ENCODE measurements at regions not wholly inside any gene's neighbourhood (a gene's known extent, or its start where the extent isn't known, plus 50 kb on each side); places are given as distances from the start of the nearest gene placed in this dataset.

GRCh38 chr16:6836766-6837165, 495.9 kb upstream of the RBFOX1 start (continued):
- TF ChIP-seq TRAFD1 (CRISPR knock-in tag; IDR thresholded peaks at IDR 0.05; ENCODE audit: borderline replicate concordance) = no peak
- TF ChIP-seq ZNF274 (CRISPR knock-in tag; IDR thresholded peaks at IDR 0.05) = no peak
- no peak for TF ChIP-seq HOXA7 (CRISPR knock-in tag; IDR thresholded peaks at IDR 0.05)
- TF ChIP-seq ZKSCAN5 (CRISPR knock-in tag; IDR thresholded peaks at IDR 0.05) = no peak
- TF ChIP-seq SMAD9 (CRISPR knock-in tag; IDR thresholded peaks at IDR 0.05) = no peak

DNA sequence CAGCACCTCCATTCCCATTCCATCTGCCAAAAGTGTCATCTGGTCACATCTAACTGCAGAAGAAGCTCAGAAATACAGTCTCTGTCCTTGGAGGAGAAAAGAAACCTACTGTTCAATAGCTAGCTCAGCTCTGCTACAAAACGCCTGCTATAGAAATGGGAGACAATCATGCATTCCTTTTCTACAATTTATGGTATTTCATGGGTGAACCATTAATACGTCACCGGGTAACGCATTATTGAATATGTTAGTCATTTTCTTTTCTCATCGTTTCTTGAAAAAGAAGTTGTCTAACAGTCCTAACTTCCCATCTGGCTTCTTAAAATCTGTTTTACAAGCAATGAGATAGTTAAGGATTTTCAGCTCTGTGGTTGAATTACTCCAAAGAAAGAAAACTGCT, 496.7 kb upstream of the RBFOX1 start:
- DNase-seq (ENCODE audit: low spot score) (no peak), FAIRE-seq (no peak), ATAC-seq (no peak)
- Histone ChIP-seq H3K9ac (ENCODE audit: insufficient read depth, low read depth, low read length) (no peak overlapping the region), H3K36me3 (replicated peaks in 1 of 2; ENCODE audit: control insufficient read depth in 1 of 2, insufficient read depth in 2 of 2, low read length in 2 of 2) (no peaks in the 10 kb centered on the region), H3K9me3 (ENCODE audit: low read length) (no peaks in the 10 kb centered on the region), H3K27ac (ENCODE audit: extremely low read length, insufficient read depth, low read length) (no peak overlapping the region), H3K4me3 (replicated peaks in 1 of 3; ENCODE audit: insufficient read depth in 1 of 3, low read depth in 2 of 3, low read length in 3 of 3) (no peak overlapping the region), H3K4me1 (ENCODE audit: insufficient read depth, low read length) (no peaks in the 10 kb centered on the region), H3K4me2 (ENCODE audit: low read depth, low read length) (no peak overlapping the region), H4K20me1 (ENCODE audit: insufficient read depth, low read length) (no peaks in the 10 kb centered on the region), H2AFZ (ENCODE audit: low read length) (no peak overlapping the region), H3K27me3 (ENCODE audit: control insufficient read depth in 1 of 2, insufficient read depth in 2 of 2, low read length in 2 of 2) (no peaks in the 10 kb centered on the region; a peak in 1 of 5 replicates), H3K79me2 (ENCODE audit: insufficient read depth, low read length) (no peaks in the 10 kb centered on the region)
- CTCF ChIA-PET (ENCODE audit: low intra/inter-chr PET ratio, low total read pairs) = no interaction called here
- TF ChIP-seq ZNF567 (CRISPR knock-in tag; IDR thresholded peaks at IDR 0.05; ENCODE audit: borderline replicate concordance) (no peak), EP300 (IDR thresholded peaks at IDR 0.05; ENCODE audit: low read depth in 2 of 2, low read length in 2 of 2) (no peak), EP300 (CRISPR knock-in tag; IDR thresholded peaks at IDR 0.05; ENCODE audit: borderline replicate concordance) (no peak), TBL1XR1 (IDR thresholded peaks at IDR 0.05; ENCODE audit: borderline replicate concordance, low read length, partially characterized antibody) (no peak), KAT8 (CRISPR knock-in tag; IDR thresholded peaks at IDR 0.05) (no peak), RXRA (CRISPR knock-in tag; IDR thresholded peaks at IDR 0.05) (no peak), RBM39 (IDR thresholded peaks at IDR 0.05; ENCODE audit: low read depth, low read length, poor library complexity, severe bottlenecking) (no peak), PCBP2 (optimal IDR thresholded peaks at IDR 0.05; ENCODE audit: low read depth, low read length, poor library complexity, severe bottlenecking) (no peak), ZNF543 (CRISPR knock-in tag; IDR thresholded peaks at IDR 0.05) (no peak), ZNF75D (CRISPR knock-in tag; IDR thresholded peaks at IDR 0.05; ENCODE audit: borderline replicate concordance) (no peak), PAX8 (CRISPR knock-in tag; IDR thresholded peaks at IDR 0.05; ENCODE audit: borderline replicate concordance) (no peak), ZBTB21 (CRISPR knock-in tag; IDR thresholded peaks at IDR 0.05) (no peak), MXD1 (CRISPR knock-in tag; IDR thresholded peaks at IDR 0.05) (no peak), FOXK2 (IDR thresholded peaks at IDR 0.05) (no peak), TBX2 (CRISPR knock-in tag; IDR thresholded peaks at IDR 0.05; ENCODE audit: borderline replicate concordance) (no peak), SRY (CRISPR knock-in tag; IDR thresholded peaks at IDR 0.05) (no peak)
- TF ChIP-seq, protein P1, sequence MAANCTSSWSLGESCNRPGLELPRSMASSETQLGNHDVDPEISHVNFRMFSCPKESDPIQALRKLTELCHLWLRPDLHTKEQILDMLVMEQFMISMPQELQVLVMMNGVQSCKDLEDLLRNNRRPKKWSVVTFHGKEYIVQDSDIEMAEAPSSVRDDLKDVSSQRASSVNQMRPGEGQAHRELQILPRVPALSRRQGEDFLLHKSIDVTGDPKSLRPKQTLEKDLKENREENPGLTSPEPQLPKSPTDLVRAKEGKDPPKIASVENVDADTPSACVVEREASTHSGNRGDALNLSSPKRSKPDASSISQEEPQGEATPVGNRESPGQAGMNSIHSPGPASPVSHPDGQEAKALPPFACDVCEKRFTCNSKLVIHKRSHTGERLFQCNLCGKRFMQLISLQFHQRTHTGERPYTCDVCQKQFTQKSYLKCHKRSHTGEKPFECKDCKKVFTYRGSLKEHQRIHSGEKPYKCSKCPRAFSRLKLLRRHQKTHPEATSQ (CRISPR knock-in tag; IDR thresholded peaks at IDR 0.05; ENCODE audit: borderline replicate concordance) = no peak
- TF ChIP-seq, protein P2, sequence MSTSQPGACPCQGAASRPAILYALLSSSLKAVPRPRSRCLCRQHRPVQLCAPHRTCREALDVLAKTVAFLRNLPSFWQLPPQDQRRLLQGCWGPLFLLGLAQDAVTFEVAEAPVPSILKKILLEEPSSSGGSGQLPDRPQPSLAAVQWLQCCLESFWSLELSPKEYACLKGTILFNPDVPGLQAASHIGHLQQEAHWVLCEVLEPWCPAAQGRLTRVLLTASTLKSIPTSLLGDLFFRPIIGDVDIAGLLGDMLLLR (CRISPR knock-in tag; IDR thresholded peaks at IDR 0.05) = no peak
- BruUV-seq (replicated peaks) = no TSS peak
- intact Hi-C loops (cut with micrococcal nuclease; ENCODE audit: unreplicated experiment) = no loop called here
- 54% methylated on average over 5 of the region's 5 CpGs for WGBS (ENCODE audit: low lambda C conversion rate)
- POLR2A ChIA-PET = no interaction called here
- in situ Hi-C loops (cut with HindIII; ENCODE audit: extremely low pct_ligation_motif_present, low pct_unique_long_range_greater_than_20kb) = no loop called here

Measured in HepG2 (cell line).